ENCODE measurements at regions not wholly inside any gene's neighbourhood (a gene's known extent, or its start where the extent isn't known, plus 50 kb on each side); places are given as distances from the start of the nearest gene placed in this dataset.

GRCh38 chr3:145536461-145536860 is 624.5 kb downstream of the PLOD2 start:
- Mint-ChIP-seq H3K36me3 (ENCODE audit: low read depth, unreplicated experiment) (no peaks in the 10 kb centered on the region), H3K27me3 (ENCODE audit: low read depth, unreplicated experiment) (no peaks in the 10 kb centered on the region), H3K4me3 (ENCODE audit: unreplicated experiment) (no peak overlapping the region), H3K4me1 (ENCODE audit: low read depth, unreplicated experiment) (peaks cover 4% of the 10 kb centered on the region), H3K9me3 (ENCODE audit: unreplicated experiment) (no peaks in the 10 kb centered on the region), H3K27ac (ENCODE audit: unreplicated experiment) (no peak overlapping the region)
- no peaks in the 10 kb centered on the region for H4K20me1 ChIP-seq (ENCODE audit: insufficient read depth, low read length)
- H3K4me1 ChIP-seq (ENCODE audit: insufficient read depth, low read length), result no peaks in the 10 kb centered on the region
- FAIRE-seq, result no peak
- no peaks in the 10 kb centered on the region for H3K79me2 ChIP-seq (ENCODE audit: insufficient read depth, low read length)
- H3K27ac ChIP-seq (ENCODE audit: low read depth, low read length), result no peak overlapping the region
- no peak overlapping the region for H3K9ac ChIP-seq (ENCODE audit: low read length)
- H3K9me3 ChIP-seq (ENCODE audit: insufficient read depth, low read depth, low read length), result no peaks in the 10 kb centered on the region
- no peaks in the 10 kb centered on the region for H3K36me3 ChIP-seq (ENCODE audit: insufficient read depth, low read length)
- H3K27me3 ChIP-seq (ENCODE audit: insufficient read depth, low read length), result no peaks in the 10 kb centered on the region
- H3K4me3 ChIP-seq (ENCODE audit: insufficient read depth, low read depth, low read length), result no peak overlapping the region
- no peak overlapping the region for H2AFZ ChIP-seq (ENCODE audit: low read depth, low read length)
- no peak for DNase-seq (ENCODE audit: low read depth)
- TF ChIP-seq CTCF (IDR thresholded peaks at IDR 0.05; ENCODE audit: insufficient read depth, low read depth, low read length), result no peak
- no peak for TF ChIP-seq EZH2 (IDR thresholded peaks at IDR 0.05; ENCODE audit: insufficient read depth, low read length)
- no peak overlapping the region for H3K4me2 ChIP-seq (ENCODE audit: low read length)

- Histone ChIP-seq H3K36me3 (ENCODE audit: insufficient read depth, low read length) (no peaks in the 10 kb centered on the region), H3K4me3 (ENCODE audit: insufficient read depth, low read depth, low read length) (no peak overlapping the region), H3K9ac (ENCODE audit: low read length) (no peak overlapping the region), H4K20me1 (ENCODE audit: insufficient read depth, low read length) (no peaks in the 10 kb centered on the region), H3K4me2 (ENCODE audit: low read length) (no peak overlapping the region), H3K79me2 (ENCODE audit: insufficient read depth, low read length) (no peaks in the 10 kb centered on the region), H3K27me3 (ENCODE audit: insufficient read depth, low read length) (no peaks in the 10 kb centered on the region), H3K9me3 (ENCODE audit: insufficient read depth, low read depth, low read length) (no peaks in the 10 kb centered on the region), H3K4me1 (ENCODE audit: insufficient read depth, low read length) (no peaks in the 10 kb centered on the region), H3K27ac (ENCODE audit: low read depth, low read length) (no peak overlapping the region), H2AFZ (ENCODE audit: low read depth, low read length) (no peak overlapping the region)
- TF ChIP-seq EZH2 (IDR thresholded peaks at IDR 0.05; ENCODE audit: insufficient read depth, low read length), result no peak
- TF ChIP-seq CTCF (IDR thresholded peaks at IDR 0.05; ENCODE audit: insufficient read depth, low read depth, low read length), result no peak
- H3K27ac Mint-ChIP-seq (ENCODE audit: unreplicated experiment), result no peak overlapping the region
- no peak overlapping the region for H3K4me3 Mint-ChIP-seq (ENCODE audit: unreplicated experiment)
- FAIRE-seq (no peak), DNase-seq (ENCODE audit: low read depth) (no peak)
- peaks cover 3% of the 10 kb centered on the region for H3K9me3 Mint-ChIP-seq (ENCODE audit: unreplicated experiment)
- no peaks in the 10 kb centered on the region for H3K36me3 Mint-ChIP-seq (ENCODE audit: low read depth, unreplicated experiment)
- no peaks in the 10 kb centered on the region for H3K4me1 Mint-ChIP-seq (ENCODE audit: low read depth, unreplicated experiment)
- peaks cover 2% of the 10 kb centered on the region for H3K27me3 Mint-ChIP-seq (ENCODE audit: low read depth, unreplicated experiment)
Observed at GRCh38 chr3:145550522-145550921, 610.5 kb downstream of the PLOD2 start.

GRCh38 chr3:145557405-145557804 is 603.6 kb downstream of the PLOD2 start:
- H3K27me3 Mint-ChIP-seq (ENCODE audit: low read depth, unreplicated experiment), result peaks cover 2% of the 10 kb centered on the region
- Histone ChIP-seq H3K4me3 (ENCODE audit: insufficient read depth, low read depth, low read length) (no peak overlapping the region), H3K27ac (ENCODE audit: low read depth, low read length) (no peak overlapping the region), H3K36me3 (ENCODE audit: insufficient read depth, low read length) (no peaks in the 10 kb centered on the region), H3K9me3 (ENCODE audit: insufficient read depth, low read depth, low read length) (no peaks in the 10 kb centered on the region), H3K4me1 (ENCODE audit: insufficient read depth, low read length) (no peaks in the 10 kb centered on the region), H4K20me1 (ENCODE audit: insufficient read depth, low read length) (no peaks in the 10 kb centered on the region), H3K4me2 (ENCODE audit: low read length) (no peak overlapping the region), H3K9ac (ENCODE audit: low read length) (no peak overlapping the region), H3K79me2 (ENCODE audit: insufficient read depth, low read length) (no peaks in the 10 kb centered on the region), H2AFZ (ENCODE audit: low read depth, low read length) (no peak overlapping the region), H3K27me3 (ENCODE audit: insufficient read depth, low read length) (no peaks in the 10 kb centered on the region)
- peak; percentile 47 for DNase-seq (ENCODE audit: low read depth)
- TF ChIP-seq CTCF (IDR thresholded peaks at IDR 0.05; ENCODE audit: insufficient read depth, low read depth, low read length) (no peak), EZH2 (IDR thresholded peaks at IDR 0.05; ENCODE audit: insufficient read depth, low read length) (no peak)
- no peak overlapping the region for H3K4me3 Mint-ChIP-seq (ENCODE audit: unreplicated experiment)
- no peaks in the 10 kb centered on the region for H3K36me3 Mint-ChIP-seq (ENCODE audit: low read depth, unreplicated experiment)
- H3K4me1 Mint-ChIP-seq (ENCODE audit: low read depth, unreplicated experiment), result no peaks in the 10 kb centered on the region
- FAIRE-seq, result no peak
- H3K9me3 Mint-ChIP-seq (ENCODE audit: unreplicated experiment), result peaks cover 3% of the 10 kb centered on the region
- no peak overlapping the region for H3K27ac Mint-ChIP-seq (ENCODE audit: unreplicated experiment)

All from astrocyte (in vitro differentiated cells and primary cell).